ENCODE measurements at regions not wholly inside any gene's neighbourhood (a gene's known extent, or its start where the extent isn't known, plus 50 kb on each side); places are given as distances from the start of the nearest gene placed in this dataset.

DNA sequence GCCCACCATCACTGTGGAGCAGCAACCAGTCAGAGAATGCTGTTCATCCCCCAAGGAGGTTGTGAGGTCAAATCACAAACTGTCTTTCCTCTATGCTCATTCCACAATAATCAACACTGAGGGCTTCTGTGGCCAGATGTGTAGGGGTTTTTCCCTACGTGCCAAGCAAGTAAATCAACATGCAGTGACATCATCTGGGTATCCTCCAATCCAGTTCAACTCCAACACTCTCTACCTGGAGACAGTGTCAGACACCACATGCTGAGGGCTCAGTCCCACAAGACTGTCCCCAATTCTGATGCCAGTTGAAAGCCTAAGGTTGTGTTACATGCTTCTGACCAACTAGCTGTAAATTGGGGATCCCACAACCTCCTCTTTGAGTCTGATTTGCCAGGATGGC is 57.3 kb upstream of the DMRT1 start:
- Histone ChIP-seq H2BK5ac (ENCODE audit: low read length) (no peak overlapping the region), H3K23ac (ENCODE audit: low read depth, low read length, poor library complexity) (no peak overlapping the region), H3K4me1 (ENCODE audit: control insufficient read depth in 2 of 2, insufficient read depth in 1 of 2, low read depth in 1 of 2, low read length in 2 of 2) (peaks cover 0 to 3% of the 10 kb centered on the region in 2 donors), H3K79me1 (ENCODE audit: low read depth, low read length) (peaks cover 1% of the 10 kb centered on the region), H2BK15ac (ENCODE audit: low read length) (no peak overlapping the region), H3K27me3 (ENCODE audit: control insufficient read depth in 3 of 3, insufficient read depth in 3 of 3, low read depth in 1 of 3, low read length in 3 of 3) (peaks cover 0 to 3% (median 0%) of the 10 kb centered on the region in 3 experiments), H2BK12ac (ENCODE audit: low read length) (no peak overlapping the region), H3K14ac (ENCODE audit: low read length) (no peak overlapping the region), H3K18ac (ENCODE audit: low read length) (no peak overlapping the region), H3K36me3 (replicated peaks in 1 of 2; ENCODE audit: control insufficient read depth in 2 of 2, insufficient read depth in 2 of 2, low read length in 2 of 2) (no peaks in the 10 kb centered on the region), H3K9me3 (replicated peaks in 1 of 2; ENCODE audit: control insufficient read depth in 2 of 2, insufficient read depth in 1 of 2, low read depth in 1 of 2, low read length in 2 of 2) (no peaks in the 10 kb centered on the region), H4K8ac (ENCODE audit: low read depth, low read length) (no peak overlapping the region), H2BK120ac (ENCODE audit: low read depth, low read length) (no peak overlapping the region), H4K91ac (ENCODE audit: low read depth, low read length, poor library complexity) (no peak overlapping the region), H2AK5ac (ENCODE audit: low read depth, low read length) (no peak overlapping the region), H3K9ac (ENCODE audit: low read depth, low read length, poor library complexity) (no peak overlapping the region), H3K4me2 (ENCODE audit: insufficient read depth, low read length, poor library complexity, severe bottlenecking) (no peak overlapping the region), H3K27ac (replicated peaks; ENCODE audit: low read length) (no peak overlapping the region), H2AFZ (ENCODE audit: low read length) (no peak overlapping the region), H3K4me3 (ENCODE audit: low read length in 2 of 2) (no peak overlapping the region), H3K4ac (ENCODE audit: low read length) (no peak overlapping the region)
- DNase-seq (ENCODE audit: low spot score) = no peak
- no CpG with 5 or more reads among the region's 1 CpG for WGBS, 2 donors (ENCODE audit: extremely low coverage in 2 of 2, insufficient read length in 2 of 2, insufficient replicate concordance in 1 of 2)

DNA sequence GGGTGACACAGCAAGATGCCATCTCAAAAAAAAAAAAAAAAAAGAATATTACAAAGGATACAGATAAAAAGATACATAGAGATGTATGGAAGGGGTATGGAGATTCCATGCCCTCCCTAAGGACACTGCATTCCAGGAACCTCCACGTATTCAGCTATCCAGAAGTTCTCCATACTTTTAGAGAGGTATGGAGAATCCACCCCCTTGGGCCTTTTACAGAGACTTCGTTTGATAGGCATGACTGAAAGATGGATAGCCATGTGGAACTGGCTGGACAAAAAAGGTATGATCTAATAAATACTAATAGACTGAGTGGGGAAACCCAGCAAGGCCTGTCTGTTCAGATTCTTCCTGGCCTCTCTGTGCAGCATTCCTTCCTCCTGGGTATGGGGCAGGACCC is 56.6 kb upstream of the DMRT1 start:
- no peak overlapping the region for H3K23ac ChIP-seq (ENCODE audit: low read depth, low read length, poor library complexity)
- no peaks in the 10 kb centered on the region for H3K9me3 ChIP-seq (replicated peaks in 1 of 2; ENCODE audit: control insufficient read depth in 2 of 2, insufficient read depth in 1 of 2, low read depth in 1 of 2, low read length in 2 of 2)
- no peak overlapping the region for H2BK120ac ChIP-seq (ENCODE audit: low read depth, low read length)
- no peak overlapping the region for H2BK15ac ChIP-seq (ENCODE audit: low read length)
- no peak overlapping the region for H3K9ac ChIP-seq (ENCODE audit: low read depth, low read length, poor library complexity)
- no CpG with 5 or more reads among the region's 2 CpGs for WGBS, 2 donors (ENCODE audit: extremely low coverage in 2 of 2, insufficient read length in 2 of 2, insufficient replicate concordance in 1 of 2)
- peaks cover 1% of the 10 kb centered on the region for H3K79me1 ChIP-seq (ENCODE audit: low read depth, low read length)
- H3K14ac ChIP-seq (ENCODE audit: low read length) = no peak overlapping the region
- H3K4ac ChIP-seq (ENCODE audit: low read length) = no peak overlapping the region
- H3K36me3 ChIP-seq (replicated peaks in 1 of 2; ENCODE audit: control insufficient read depth in 2 of 2, insufficient read depth in 2 of 2, low read length in 2 of 2) = no peaks in the 10 kb centered on the region
- H2BK12ac ChIP-seq (ENCODE audit: low read length) = no peak overlapping the region
- peaks cover 0 to 3% (median 0%) of the 10 kb centered on the region in 3 experiments for H3K27me3 ChIP-seq (ENCODE audit: control insufficient read depth in 3 of 3, insufficient read depth in 3 of 3, low read depth in 1 of 3, low read length in 3 of 3)
- H3K4me2 ChIP-seq (ENCODE audit: insufficient read depth, low read length, poor library complexity, severe bottlenecking) = no peak overlapping the region
- H3K27ac ChIP-seq (replicated peaks; ENCODE audit: low read length) = no peak overlapping the region
- H2BK5ac ChIP-seq (ENCODE audit: low read length) = no peak overlapping the region
- no peak overlapping the region for H4K91ac ChIP-seq (ENCODE audit: low read depth, low read length, poor library complexity)
- H2AFZ ChIP-seq (ENCODE audit: low read length) = no peak overlapping the region
- no peak overlapping the region for H3K4me3 ChIP-seq (ENCODE audit: low read length in 2 of 2)
- H4K8ac ChIP-seq (ENCODE audit: low read depth, low read length) = no peak overlapping the region
- peaks cover 0 to 3% of the 10 kb centered on the region in 2 donors for H3K4me1 ChIP-seq (ENCODE audit: control insufficient read depth in 2 of 2, insufficient read depth in 1 of 2, low read depth in 1 of 2, low read length in 2 of 2)
- H2AK5ac ChIP-seq (ENCODE audit: low read depth, low read length) = no peak overlapping the region
- H3K18ac ChIP-seq (ENCODE audit: low read length) = no peak overlapping the region
- DNase-seq (ENCODE audit: low spot score) = no peak

DNA sequence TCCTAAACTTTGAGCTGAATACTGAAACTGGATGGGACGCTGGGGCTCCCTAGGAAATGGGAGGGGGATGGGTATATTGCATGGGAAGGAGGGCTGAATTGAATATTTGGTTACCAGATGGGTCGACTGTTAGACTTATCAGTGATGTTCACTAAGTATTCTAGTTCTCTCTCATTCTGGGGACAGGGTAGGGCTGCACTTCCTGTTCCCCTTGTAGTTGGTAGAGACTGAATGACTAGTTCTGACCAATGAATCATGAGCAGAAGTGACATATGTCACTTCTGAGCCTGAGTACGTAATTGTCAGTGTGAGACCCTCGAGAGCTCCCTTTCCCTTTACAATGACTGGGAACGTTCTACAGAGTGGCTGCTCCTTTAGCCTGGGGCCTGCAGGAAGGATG is 55.5 kb upstream of the DMRT1 start:
- Histone ChIP-seq H2AFZ (ENCODE audit: low read length) (no peak overlapping the region), H4K8ac (ENCODE audit: low read depth, low read length) (no peak overlapping the region), H3K27me3 (ENCODE audit: control insufficient read depth in 3 of 3, insufficient read depth in 3 of 3, low read depth in 1 of 3, low read length in 3 of 3) (peaks cover 0 to 3% (median 0%) of the 10 kb centered on the region in 3 experiments), H3K79me1 (ENCODE audit: low read depth, low read length) (peaks cover 1% of the 10 kb centered on the region), H2BK15ac (ENCODE audit: low read length) (no peak overlapping the region), H3K4ac (ENCODE audit: low read length) (no peak overlapping the region), H3K14ac (ENCODE audit: low read length) (no peak overlapping the region), H2BK12ac (ENCODE audit: low read length) (no peak overlapping the region), H2BK120ac (ENCODE audit: low read depth, low read length) (no peak overlapping the region), H4K91ac (ENCODE audit: low read depth, low read length, poor library complexity) (no peak overlapping the region), H3K4me3 (ENCODE audit: low read length in 2 of 2) (no peak overlapping the region), H3K9me3 (replicated peaks in 1 of 2; ENCODE audit: control insufficient read depth in 2 of 2, insufficient read depth in 1 of 2, low read depth in 1 of 2, low read length in 2 of 2) (no peaks in the 10 kb centered on the region), H3K23ac (ENCODE audit: low read depth, low read length, poor library complexity) (no peak overlapping the region), H2AK5ac (ENCODE audit: low read depth, low read length) (no peak overlapping the region), H3K18ac (ENCODE audit: low read length) (no peak overlapping the region), H3K4me1 (ENCODE audit: control insufficient read depth in 2 of 2, insufficient read depth in 1 of 2, low read depth in 1 of 2, low read length in 2 of 2) (peaks cover 0 to 3% of the 10 kb centered on the region in 2 donors), H3K4me2 (ENCODE audit: insufficient read depth, low read length, poor library complexity, severe bottlenecking) (no peak overlapping the region), H3K36me3 (replicated peaks in 1 of 2; ENCODE audit: control insufficient read depth in 2 of 2, insufficient read depth in 2 of 2, low read length in 2 of 2) (no peaks in the 10 kb centered on the region), H3K27ac (replicated peaks; ENCODE audit: low read length) (no peak overlapping the region), H2BK5ac (ENCODE audit: low read length) (no peak overlapping the region), H3K9ac (ENCODE audit: low read depth, low read length, poor library complexity) (no peak overlapping the region)
- DNase-seq (ENCODE audit: low spot score) = no peak
- no CpG with 5 or more reads among the region's 5 CpGs for WGBS, 2 donors (ENCODE audit: extremely low coverage in 2 of 2, insufficient read length in 2 of 2, insufficient replicate concordance in 1 of 2)

DNA sequence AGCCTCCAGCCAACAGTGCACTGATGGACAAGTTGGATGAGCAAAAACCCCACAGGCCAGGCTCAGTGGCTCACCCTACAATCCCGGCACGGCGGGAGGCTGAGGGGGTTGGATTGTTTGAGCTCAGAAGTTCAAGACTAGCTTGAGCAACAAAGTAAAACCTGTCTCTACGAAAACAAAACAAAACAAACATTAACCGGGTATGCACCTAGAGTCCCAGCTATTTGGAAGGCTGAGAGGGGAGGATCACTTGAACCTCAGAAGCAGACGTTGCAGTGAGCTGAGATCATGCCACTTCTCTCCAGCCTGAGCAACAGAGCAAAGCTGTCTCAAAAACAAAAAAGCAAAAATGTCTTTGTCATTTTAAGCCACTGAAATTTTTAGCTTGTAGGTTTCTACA is 55.1 kb upstream of the DMRT1 start:
- no peaks in the 10 kb centered on the region for H3K9me3 ChIP-seq (replicated peaks in 1 of 2; ENCODE audit: control insufficient read depth in 2 of 2, insufficient read depth in 1 of 2, low read depth in 1 of 2, low read length in 2 of 2)
- H4K8ac ChIP-seq (ENCODE audit: low read depth, low read length) = no peak overlapping the region
- peaks cover 0 to 3% of the 10 kb centered on the region in 2 donors for H3K4me1 ChIP-seq (ENCODE audit: control insufficient read depth in 2 of 2, insufficient read depth in 1 of 2, low read depth in 1 of 2, low read length in 2 of 2)
- DNase-seq (ENCODE audit: low spot score) = no peak
- no peak overlapping the region for H4K91ac ChIP-seq (ENCODE audit: low read depth, low read length, poor library complexity)
- no peak overlapping the region for H3K4me3 ChIP-seq (ENCODE audit: low read length in 2 of 2)
- H2BK12ac ChIP-seq (ENCODE audit: low read length) = no peak overlapping the region
- H3K79me1 ChIP-seq (ENCODE audit: low read depth, low read length) = peaks cover 1% of the 10 kb centered on the region
- no peak overlapping the region for H2AFZ ChIP-seq (ENCODE audit: low read length)
- no peak overlapping the region for H2BK120ac ChIP-seq (ENCODE audit: low read depth, low read length)
- H3K36me3 ChIP-seq (replicated peaks in 1 of 2; ENCODE audit: control insufficient read depth in 2 of 2, insufficient read depth in 2 of 2, low read length in 2 of 2) = no peaks in the 10 kb centered on the region
- no peak overlapping the region for H2AK5ac ChIP-seq (ENCODE audit: low read depth, low read length)
- H3K9ac ChIP-seq (ENCODE audit: low read depth, low read length, poor library complexity) = no peak overlapping the region
- H3K27ac ChIP-seq (replicated peaks; ENCODE audit: low read length) = no peak overlapping the region
- no peak overlapping the region for H2BK5ac ChIP-seq (ENCODE audit: low read length)
- H2BK15ac ChIP-seq (ENCODE audit: low read length) = no peak overlapping the region
- no peak overlapping the region for H3K4ac ChIP-seq (ENCODE audit: low read length)
- peaks cover 0 to 3% (median 0%) of the 10 kb centered on the region in 3 experiments for H3K27me3 ChIP-seq (ENCODE audit: control insufficient read depth in 3 of 3, insufficient read depth in 3 of 3, low read depth in 1 of 3, low read length in 3 of 3)
- H3K4me2 ChIP-seq (ENCODE audit: insufficient read depth, low read length, poor library complexity, severe bottlenecking) = no peak overlapping the region
- WGBS, 2 donors (ENCODE audit: extremely low coverage in 2 of 2, insufficient read length in 2 of 2, insufficient replicate concordance in 1 of 2) = no CpG with 5 or more reads among the region's 6 CpGs
- H3K18ac ChIP-seq (ENCODE audit: low read length) = no peak overlapping the region
- no peak overlapping the region for H3K23ac ChIP-seq (ENCODE audit: low read depth, low read length, poor library complexity)
- H3K14ac ChIP-seq (ENCODE audit: low read length) = no peak overlapping the region

Data from neuronal stem cell (in vitro differentiated cells).